ENCODE measurements at regions not wholly inside any gene's neighbourhood (a gene's known extent, or its start where the extent isn't known, plus 50 kb on each side); places are given as distances from the start of the nearest gene placed in this dataset.

DNA sequence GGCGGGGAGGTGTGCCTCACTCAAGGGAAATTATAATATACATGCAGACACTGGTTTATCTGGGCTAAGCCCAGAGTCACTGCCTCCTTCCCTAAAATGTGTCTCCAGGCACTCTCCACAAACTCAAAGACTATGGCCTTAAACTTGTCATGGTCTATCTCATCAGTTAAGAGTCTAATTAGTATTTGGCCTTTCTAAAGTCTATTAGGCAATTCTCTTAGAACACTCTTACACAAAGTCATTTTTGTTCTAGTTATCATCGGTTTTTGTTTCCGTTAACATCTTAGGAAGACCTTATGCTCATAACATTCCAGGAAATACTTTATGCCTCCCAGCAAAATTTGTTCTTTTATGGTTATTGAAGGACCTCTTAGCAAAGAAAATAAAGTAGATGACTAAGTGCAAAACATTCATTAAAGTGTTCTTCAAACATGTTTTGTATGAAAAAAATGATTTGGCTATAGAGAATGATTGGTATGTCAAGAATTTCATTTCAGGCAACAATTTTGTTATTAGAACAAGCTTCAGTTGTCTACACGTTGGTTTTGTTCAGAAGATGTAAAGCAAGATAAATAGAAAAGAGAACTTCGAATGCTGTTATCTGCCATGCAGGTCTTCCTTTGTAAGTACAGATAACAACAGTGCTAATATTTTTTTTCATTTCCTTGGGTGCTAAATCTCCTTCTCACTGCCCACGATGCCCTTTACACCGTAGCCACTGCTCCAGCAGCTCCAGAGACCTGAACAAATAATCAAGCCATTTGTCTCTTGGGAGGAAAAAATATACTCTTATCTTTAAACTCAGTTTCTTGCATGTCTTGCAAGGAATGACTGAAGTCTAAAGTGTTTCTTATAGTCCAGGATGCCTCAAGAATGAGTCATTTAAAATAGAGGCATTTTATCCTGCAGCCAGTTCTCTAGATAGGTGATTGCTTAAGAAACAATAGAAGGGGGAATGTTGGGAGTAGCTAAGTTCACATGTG is 170.4 kb downstream of the HTR1B start:
- TF ChIP-seq, protein P1, sequence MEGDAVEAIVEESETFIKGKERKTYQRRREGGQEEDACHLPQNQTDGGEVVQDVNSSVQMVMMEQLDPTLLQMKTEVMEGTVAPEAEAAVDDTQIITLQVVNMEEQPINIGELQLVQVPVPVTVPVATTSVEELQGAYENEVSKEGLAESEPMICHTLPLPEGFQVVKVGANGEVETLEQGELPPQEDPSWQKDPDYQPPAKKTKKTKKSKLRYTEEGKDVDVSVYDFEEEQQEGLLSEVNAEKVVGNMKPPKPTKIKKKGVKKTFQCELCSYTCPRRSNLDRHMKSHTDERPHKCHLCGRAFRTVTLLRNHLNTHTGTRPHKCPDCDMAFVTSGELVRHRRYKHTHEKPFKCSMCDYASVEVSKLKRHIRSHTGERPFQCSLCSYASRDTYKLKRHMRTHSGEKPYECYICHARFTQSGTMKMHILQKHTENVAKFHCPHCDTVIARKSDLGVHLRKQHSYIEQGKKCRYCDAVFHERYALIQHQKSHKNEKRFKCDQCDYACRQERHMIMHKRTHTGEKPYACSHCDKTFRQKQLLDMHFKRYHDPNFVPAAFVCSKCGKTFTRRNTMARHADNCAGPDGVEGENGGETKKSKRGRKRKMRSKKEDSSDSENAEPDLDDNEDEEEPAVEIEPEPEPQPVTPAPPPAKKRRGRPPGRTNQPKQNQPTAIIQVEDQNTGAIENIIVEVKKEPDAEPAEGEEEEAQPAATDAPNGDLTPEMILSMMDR (IDR thresholded peaks at IDR 0.05; ENCODE audit: poor library complexity, severe bottlenecking): no peak
- Histone ChIP-seq H3K4me3 (ENCODE audit: severe bottlenecking) (no peak overlapping the region), H3K36me3 (ENCODE audit: low read depth) (0 out of 2 replicates have a peak, but pooled peaks cover under 1% of the 10 kb centered on the region), H3K27ac (ENCODE audit: poor library complexity, severe bottlenecking) (peak overlapping the region; percentile 100), H3K4me1 (ENCODE audit: insufficient read depth, poor library complexity, severe bottlenecking) (peaks cover 48% of the 10 kb centered on the region), H3K9me3 (ENCODE audit: severe bottlenecking) (no peaks in the 10 kb centered on the region), H3K27me3 (ENCODE audit: insufficient read depth, poor library complexity, severe bottlenecking) (no peaks in the 10 kb centered on the region)
- DNase-seq (ENCODE audit: low spot score) (no peak), ATAC-seq (ENCODE audit: low read depth) (peak; percentile 85)

GRCh38 chr6:77290798-77291197 is 172.5 kb downstream of the HTR1B start:
- DNase-seq (ENCODE audit: low spot score): no peak
- Histone ChIP-seq H3K27ac (ENCODE audit: poor library complexity, severe bottlenecking) (peak overlapping the region; percentile 100), H3K4me1 (ENCODE audit: insufficient read depth, poor library complexity, severe bottlenecking) (peaks cover 47% of the 10 kb centered on the region), H3K9me3 (ENCODE audit: severe bottlenecking) (no peaks in the 10 kb centered on the region), H3K4me3 (ENCODE audit: severe bottlenecking) (no peak overlapping the region), H3K36me3 (ENCODE audit: low read depth) (no peaks in the 10 kb centered on the region), H3K27me3 (ENCODE audit: insufficient read depth, poor library complexity, severe bottlenecking) (no peaks in the 10 kb centered on the region)
- TF ChIP-seq, protein P1 (IDR thresholded peaks at IDR 0.05; ENCODE audit: poor library complexity, severe bottlenecking): no peak
- ATAC-seq (ENCODE audit: low read depth): no peak

DNA sequence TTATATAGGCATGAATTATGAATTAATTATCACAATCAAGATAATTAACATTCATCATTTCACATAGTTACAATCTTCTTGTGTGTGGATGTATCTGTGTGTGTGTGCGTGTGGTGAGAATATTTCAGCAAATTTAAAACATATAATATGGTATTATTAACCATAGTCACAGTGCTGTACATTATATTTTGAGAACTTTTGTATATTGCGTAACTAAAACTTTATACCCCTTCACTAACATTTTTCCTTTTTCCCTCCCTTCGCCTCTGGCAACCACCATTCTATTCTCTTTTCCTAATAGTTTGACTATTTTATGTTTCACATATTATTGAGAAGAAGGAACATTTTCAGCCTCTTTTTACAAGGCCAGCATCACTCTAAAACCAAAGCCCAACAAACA is 176.8 kb downstream of the HTR1B start:
- H3K4me1 ChIP-seq (ENCODE audit: insufficient read depth, poor library complexity, severe bottlenecking): peaks cover 13% of the 10 kb centered on the region
- TF ChIP-seq, protein P1 (IDR thresholded peaks at IDR 0.05; ENCODE audit: poor library complexity, severe bottlenecking): no peak
- H3K4me3 ChIP-seq (ENCODE audit: severe bottlenecking): no peak overlapping the region
- H3K27ac ChIP-seq (ENCODE audit: poor library complexity, severe bottlenecking): no peak overlapping the region
- no peaks in the 10 kb centered on the region for H3K9me3 ChIP-seq (ENCODE audit: severe bottlenecking)
- H3K27me3 ChIP-seq (ENCODE audit: insufficient read depth, poor library complexity, severe bottlenecking): no peaks in the 10 kb centered on the region
- no peaks in the 10 kb centered on the region for H3K36me3 ChIP-seq (ENCODE audit: low read depth)
- DNase-seq (ENCODE audit: low spot score): no peak
- ATAC-seq (ENCODE audit: low read depth): no peak

- Histone ChIP-seq H3K4me1 (ENCODE audit: insufficient read depth, poor library complexity, severe bottlenecking) (no peaks in the 10 kb centered on the region), H3K27me3 (ENCODE audit: insufficient read depth, poor library complexity, severe bottlenecking) (no peaks in the 10 kb centered on the region), H3K27ac (ENCODE audit: poor library complexity, severe bottlenecking) (no peak overlapping the region), H3K36me3 (ENCODE audit: low read depth) (peaks cover 11% of the 10 kb centered on the region; the same call in 1 of the 2 replicates), H3K4me3 (ENCODE audit: severe bottlenecking) (no peak overlapping the region), H3K9me3 (ENCODE audit: severe bottlenecking) (no peaks in the 10 kb centered on the region)
- TF ChIP-seq, protein P1 (IDR thresholded peaks at IDR 0.05; ENCODE audit: poor library complexity, severe bottlenecking): no peak
- DNase-seq (ENCODE audit: low spot score) (no peak), ATAC-seq (ENCODE audit: low read depth) (no peak)
Measured at GRCh38 chr6:77273929-77274328, 189.4 kb downstream of the HTR1B start.

DNA sequence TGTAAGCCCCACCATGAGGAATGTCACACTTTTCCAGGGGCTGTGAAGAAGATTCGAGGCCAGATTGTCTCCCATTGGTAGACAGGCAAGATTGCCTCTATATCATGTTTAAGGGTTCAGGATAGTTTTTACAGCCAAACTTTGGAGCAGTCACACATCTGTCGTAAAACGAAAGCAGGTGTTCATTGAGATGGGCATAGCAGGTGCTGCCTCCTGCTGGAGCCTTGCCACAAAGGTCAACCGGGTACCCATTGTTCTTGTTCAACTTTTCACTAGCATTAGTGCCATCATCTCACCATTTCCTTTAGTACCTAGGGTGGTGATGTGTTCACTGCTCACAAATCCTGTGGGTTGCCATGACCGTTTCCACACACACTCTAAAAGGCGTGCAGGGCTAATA is 198.3 kb downstream of the HTR1B start:
- H3K27ac ChIP-seq (ENCODE audit: poor library complexity, severe bottlenecking): no peak overlapping the region
- TF ChIP-seq, protein P1 (IDR thresholded peaks at IDR 0.05; ENCODE audit: poor library complexity, severe bottlenecking): no peak
- H3K4me3 ChIP-seq (ENCODE audit: severe bottlenecking): no peak overlapping the region
- DNase-seq (ENCODE audit: low spot score) (no peak), ATAC-seq (ENCODE audit: low read depth) (no peak)
- no peaks in the 10 kb centered on the region for H3K27me3 ChIP-seq (ENCODE audit: insufficient read depth, poor library complexity, severe bottlenecking)
- H3K9me3 ChIP-seq (ENCODE audit: severe bottlenecking): no peaks in the 10 kb centered on the region
- no peaks in the 10 kb centered on the region for H3K36me3 ChIP-seq (ENCODE audit: low read depth)
- no peaks in the 10 kb centered on the region for H3K4me1 ChIP-seq (ENCODE audit: insufficient read depth, poor library complexity, severe bottlenecking)

Data from RWPE2 (cell line).